ENCODE measurements at regions not wholly inside any gene's neighbourhood (a gene's known extent, or its start where the extent isn't known, plus 50 kb on each side); places are given as distances from the start of the nearest gene placed in this dataset.

- TF ChIP-seq CTCF (conservative IDR thresholded peaks at IDR 0.05) (no peak), ZFX (IDR thresholded peaks at IDR 0.05) (no peak)
These were observed 143.3 kb upstream of the TMTC4 start for GRCh38 chr13:100817928-100818327.
